Hematopoietic multipotent progenitor cell treated with erythropoietin and hydrocortisone succinate and interleukin-3 and kit ligand, for 15 days (in vitro differentiated cells): ENCODE measurements at regions not wholly inside any gene's neighbourhood (a gene's known extent, or its start where the extent isn't known, plus 50 kb on each side); places are given as distances from the start of the nearest gene placed in this dataset.
"Not testable (repeated sequence)": the region's sequence is repeated elsewhere in the genome, so short reads cannot be mapped to it uniquely, and the experiment has no call there.

Source experiments
- DNase-seq: peaks from one replicate; pipeline ENCODE4 v3.0.0-alpha.2; 2015; ENCODE audit warnings: low spot score

- DNase-seq = no peak
Measured at GRCh38 chr5:136621743-136622142, 256.4 kb upstream of the TRPC7 start.

DNA sequence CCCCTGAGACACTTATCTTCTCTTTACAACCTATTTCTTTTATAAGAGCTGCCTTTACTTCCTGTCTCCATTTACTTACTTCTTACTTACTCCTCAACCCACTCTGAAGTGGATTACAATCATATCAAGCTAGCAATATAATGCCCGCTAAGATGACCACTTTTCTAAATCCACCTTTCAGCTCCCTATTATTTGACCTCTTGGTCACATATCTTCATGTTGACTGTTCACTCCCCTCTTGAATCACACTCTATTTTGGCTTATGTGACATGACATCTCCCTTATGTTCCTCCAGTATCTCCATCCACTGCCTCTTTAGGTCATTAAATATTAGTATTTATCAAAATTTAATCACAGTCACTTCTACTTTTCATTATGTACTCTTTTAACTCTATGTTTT lies 255.3 kb upstream of the TRPC7 start:
- no peak for DNase-seq

GRCh38 chr5:136620016-136620419 lies 254.7 kb upstream of the TRPC7 start:
- DNase-seq = no peak

GRCh38 chr5:136619556-136619955 lies 254.2 kb upstream of the TRPC7 start:
- DNase-seq = no peak

DNA sequence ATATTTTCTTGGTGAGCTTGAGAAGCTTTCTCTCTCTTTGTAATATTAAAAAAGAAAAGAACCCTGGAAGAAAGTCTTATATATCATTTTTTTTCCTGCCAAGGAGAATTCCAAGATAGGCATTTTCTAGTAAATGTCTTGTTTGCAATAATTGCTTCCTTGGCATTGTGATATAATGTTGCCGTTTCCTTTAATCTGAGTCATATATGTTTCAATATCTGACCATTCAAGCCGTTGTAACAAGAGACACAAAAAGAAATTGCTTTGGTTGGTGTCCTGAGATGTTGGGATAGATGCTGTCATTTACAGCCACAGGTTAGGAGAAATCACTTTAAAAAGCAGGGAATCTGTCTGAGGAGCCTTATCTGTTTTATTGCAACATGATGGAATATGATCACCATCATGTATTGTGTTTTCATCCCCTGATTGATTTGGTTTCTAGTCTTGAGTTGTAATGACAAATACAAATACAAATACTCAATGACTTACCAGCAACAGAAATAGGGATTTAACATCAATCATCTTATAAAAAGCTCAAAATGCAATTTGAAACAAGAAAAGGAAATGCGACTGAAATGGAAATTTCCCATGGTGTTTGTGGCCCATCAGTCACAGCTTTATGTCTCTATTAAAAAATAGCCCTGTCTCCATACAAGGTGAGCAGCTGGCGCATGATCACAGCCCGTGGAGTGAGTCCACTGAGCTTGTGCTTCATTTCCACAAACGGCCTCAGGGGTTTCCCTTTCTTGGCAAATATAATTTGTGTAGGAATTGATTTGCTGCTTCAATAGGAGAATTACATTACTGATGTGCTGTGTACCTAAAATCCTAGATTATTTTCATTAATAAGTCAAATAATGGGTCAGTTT lies 250.1 kb upstream of the TRPC7 start:
- no peak for DNase-seq

DNA sequence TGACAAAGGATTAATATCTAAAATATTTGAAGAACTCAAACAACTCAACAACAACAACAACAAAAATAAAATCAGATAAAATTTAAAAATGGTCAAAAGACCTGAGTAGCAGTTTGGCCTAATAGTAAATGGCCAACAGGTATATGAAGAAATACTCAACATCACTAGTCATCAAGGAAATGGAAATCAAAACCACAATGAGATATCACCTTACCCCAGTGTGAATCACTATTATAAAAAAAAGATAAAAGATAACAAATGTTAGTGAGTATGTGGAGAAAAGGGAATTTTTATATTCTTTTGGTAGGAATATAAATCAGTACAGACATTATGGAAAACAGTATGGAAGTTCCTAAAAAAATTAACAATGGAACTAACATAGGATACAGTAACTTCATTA lies 247.9 kb upstream of the TRPC7 start:
- DNase-seq = no peak

DNA sequence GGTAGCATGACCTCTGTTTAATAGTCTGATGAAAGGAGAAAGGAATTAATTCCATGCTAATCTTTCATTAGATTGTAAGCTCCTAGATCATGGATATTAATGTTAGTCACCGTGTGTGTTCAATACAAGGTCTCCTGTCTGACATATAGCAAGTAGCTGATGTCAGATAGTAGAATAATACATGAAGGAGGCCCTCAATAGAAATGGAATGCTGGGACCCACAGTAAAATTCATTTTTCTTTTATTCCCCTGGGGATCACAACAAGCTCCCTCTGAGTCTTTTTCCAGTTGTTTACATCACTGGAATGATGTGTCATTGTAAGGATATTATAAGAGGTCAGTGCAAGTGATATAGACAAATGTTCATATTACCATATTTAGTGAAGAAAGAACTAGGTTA lies 240.3 kb upstream of the TRPC7 start:
- DNase-seq = no peak

DNA sequence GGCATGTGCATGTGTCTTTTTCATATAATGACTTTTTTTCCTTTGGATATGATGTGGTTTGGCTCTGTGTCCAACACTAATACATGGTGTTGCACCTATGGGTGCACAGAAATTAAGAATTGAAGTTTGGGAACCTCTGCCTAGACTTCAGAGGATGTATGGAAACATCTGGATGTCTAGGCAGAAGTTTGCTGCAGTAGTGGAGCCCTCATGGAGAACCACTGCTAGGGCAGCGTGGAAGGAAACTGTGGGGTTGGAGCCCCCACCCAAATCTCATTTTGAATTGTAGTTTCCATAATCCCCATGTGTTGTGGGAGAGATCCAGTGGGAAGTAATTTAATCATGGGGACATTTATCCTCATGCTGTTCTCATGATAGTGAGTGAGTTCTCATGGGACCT lies 235.0 kb upstream of the TRPC7 start:
- DNase-seq = no peak

- no peak for DNase-seq
Measured at GRCh38 chr5:136598802-136599404, 233.6 kb upstream of the TRPC7 start.

DNA sequence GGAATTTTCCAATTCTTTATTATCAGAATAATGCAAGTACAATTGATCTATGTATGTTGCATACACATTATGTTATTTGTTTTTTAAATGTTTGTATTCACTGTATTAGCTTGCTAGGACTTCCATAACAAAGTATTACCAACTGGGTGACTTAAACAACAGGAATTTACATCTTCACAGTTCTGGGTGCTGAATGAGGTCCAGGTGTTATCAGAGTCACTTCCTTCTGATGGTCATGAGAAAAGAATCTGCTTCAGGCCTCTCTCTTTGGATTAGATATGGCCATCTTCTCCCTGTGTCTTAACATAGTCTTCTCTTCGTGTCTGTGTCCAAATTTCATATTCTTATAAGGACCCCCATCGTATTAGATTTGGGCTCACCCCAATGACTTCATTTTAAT lies 229.1 kb upstream of the TRPC7 start:
- DNase-seq = no peak

DNA sequence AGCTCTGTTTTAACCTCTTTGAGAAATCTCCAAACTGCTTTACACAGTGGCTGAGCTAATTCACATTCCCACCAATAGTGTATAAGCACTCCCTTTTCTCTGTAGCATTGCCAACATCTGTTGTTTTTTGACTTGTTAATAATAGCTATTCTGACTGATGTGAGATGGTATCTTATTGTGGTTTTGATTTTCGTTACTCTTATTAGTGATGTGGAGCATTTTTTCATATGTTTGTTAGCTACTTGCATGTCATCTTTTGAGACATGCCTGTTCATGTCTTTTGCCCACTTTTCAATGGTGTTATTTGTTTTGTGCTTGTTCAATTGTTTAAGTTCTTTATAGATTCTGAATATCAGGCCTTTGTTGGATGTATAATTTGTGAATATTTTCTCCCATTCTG lies 225.2 kb upstream of the TRPC7 start:
- no peak for DNase-seq

- no peak for DNase-seq
Measured at GRCh38 chr5:136586196-136586595, 220.9 kb upstream of the TRPC7 start.

GRCh38 chr5:136584474-136584873 lies 219.1 kb upstream of the TRPC7 start:
- DNase-seq = no peak

DNA sequence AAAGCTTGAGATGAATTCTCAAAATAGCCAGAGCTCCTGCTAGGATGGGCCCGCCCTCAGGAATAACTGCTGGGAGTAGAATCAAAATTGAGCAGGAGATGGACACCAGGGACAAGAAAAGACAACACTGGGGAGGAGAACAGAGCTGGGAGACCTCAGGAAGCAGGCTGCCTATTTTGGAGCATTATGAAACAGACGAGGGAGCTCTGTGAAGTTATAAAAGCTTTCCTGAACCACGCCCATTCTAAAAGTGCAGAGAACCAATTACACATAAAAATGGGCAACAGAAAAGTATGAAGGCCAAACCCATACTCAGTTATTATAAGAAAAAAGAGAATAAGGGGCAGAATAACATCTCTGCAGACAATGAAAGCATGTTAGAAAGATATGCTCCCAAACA lies 213.9 kb upstream of the TRPC7 start:
- DNase-seq = no peak

DNA sequence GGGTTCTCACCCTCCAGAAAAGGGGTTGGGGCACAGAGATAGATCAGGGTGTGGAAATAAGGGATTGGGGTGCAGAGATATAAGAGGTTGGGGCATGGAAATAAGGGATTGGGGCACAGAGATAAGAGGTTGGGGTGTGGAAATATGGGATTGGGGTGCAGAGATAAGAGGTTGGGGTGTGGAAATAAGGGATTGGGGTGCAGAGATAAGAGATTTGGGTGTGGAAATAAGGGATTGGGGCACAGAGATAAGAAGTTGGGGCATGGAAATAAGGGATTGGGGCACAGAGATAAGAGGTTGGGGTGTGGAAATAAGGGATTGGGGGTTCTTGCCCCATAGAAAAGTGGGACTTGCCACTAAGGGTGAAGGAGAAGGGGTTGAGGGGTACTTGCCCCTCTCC lies 204.5 kb upstream of the TRPC7 start:
- DNase-seq = not testable (repeated sequence)

GRCh38 chr5:136565457-136565856 lies 200.1 kb upstream of the TRPC7 start:
- DNase-seq = not testable (repeated sequence)

GRCh38 chr5:136565050-136565449 lies 199.7 kb upstream of the TRPC7 start:
- DNase-seq = not testable (repeated sequence)

GRCh38 chr5:136564431-136564830 lies 199.1 kb upstream of the TRPC7 start:
- DNase-seq = not testable (repeated sequence)

- no peak for DNase-seq
Measured at GRCh38 chr5:136563489-136563888, 198.1 kb upstream of the TRPC7 start.

DNA sequence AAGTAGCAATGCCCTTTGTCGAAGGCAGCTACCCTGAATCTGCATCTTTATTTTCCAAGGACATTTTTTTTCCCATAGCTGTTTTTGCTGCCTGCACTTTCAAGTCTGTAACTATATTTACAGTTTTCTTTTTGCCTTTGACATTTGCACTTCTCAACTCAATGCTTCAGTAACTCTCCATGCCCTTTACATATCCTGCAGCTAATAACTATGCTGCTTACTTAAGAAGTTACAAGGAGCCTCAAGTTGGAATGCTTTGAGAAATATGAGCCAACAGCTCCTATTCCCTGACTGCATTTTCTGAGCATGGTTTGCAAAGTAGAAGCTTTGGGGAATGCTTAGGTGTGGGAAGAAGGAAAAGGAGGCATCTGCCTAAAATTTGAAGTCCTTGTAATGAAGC lies 194.8 kb upstream of the TRPC7 start:
- DNase-seq = no peak

GRCh38 chr5:136559651-136560050 lies 194.3 kb upstream of the TRPC7 start:
- no peak for DNase-seq

GRCh38 chr5:136547096-136547495 lies 181.8 kb upstream of the TRPC7 start:
- not testable (repeated sequence) for DNase-seq

GRCh38 chr5:136546441-136546840 lies 181.1 kb upstream of the TRPC7 start:
- DNase-seq = not testable (repeated sequence)

- DNase-seq = not testable (repeated sequence)
Measured at GRCh38 chr5:136545031-136545430, 179.7 kb upstream of the TRPC7 start.
